Hepatocyte (in vitro differentiated cells): ENCODE measurements at regions not wholly inside any gene's neighbourhood (a gene's known extent, or its start where the extent isn't known, plus 50 kb on each side); places are given as distances from the start of the nearest gene placed in this dataset.

Experiments
- DNase-seq: peaks from one replicate; pipeline ENCODE4 v3.0.0-alpha.2; 2016; ENCODE audit warnings: low spot score
- H2AFZ ChIP-seq: fragments of 200-600 bp; sonication (generic); 2 replicates; pipeline ENCODE4 v1.6.0; 2016; ENCODE audit warnings: antibody characterized with exemption, mild to moderate bottlenecking
- H3K27ac ChIP-seq: fragments of 200-600 bp; sonication (generic); 2 replicates; pipeline ENCODE4 v1.5.1; 2016; ENCODE audit warnings: mild to moderate bottlenecking
- H3K27me3 ChIP-seq: fragments of 200-600 bp; sonication (generic); 2 replicates; pipeline ENCODE4 v1.6.1; 2016
- H3K36me3 ChIP-seq: fragments of 200-600 bp; sonication (generic); replicated peaks from 2 replicates; pipeline ENCODE4 v1.5.1; 2016; ENCODE audit warnings: low read depth; ENCODE audit not compliant: insufficient read depth
- H3K4me1 ChIP-seq: fragments of 200-600 bp; sonication (generic); 2 replicates; pipeline ENCODE4 v1.5.1; 2016; ENCODE audit warnings: mild to moderate bottlenecking, moderate library complexity; ENCODE audit not compliant: insufficient read depth
- H3K4me2 ChIP-seq: fragments of 200-600 bp; sonication (generic); 2 replicates; pipeline ENCODE4 v1.6.0; 2016
- H3K4me3 ChIP-seq: fragments of 200-600 bp; sonication (generic); 2 replicates; pipeline ENCODE4 v1.5.1; 2016; ENCODE audit warnings: mild to moderate bottlenecking
- H3K79me2 ChIP-seq: fragments of 200-600 bp; sonication (generic); 2 replicates; pipeline ENCODE4 v1.6.0; 2017; ENCODE audit warnings: mild to moderate bottlenecking
- H3K9me2 ChIP-seq: fragments of 200-600 bp; sonication (generic); replicated peaks from 2 replicates; pipeline ENCODE4 v1.6.0; 2017; ENCODE audit warnings: mild to moderate bottlenecking; ENCODE audit not compliant: insufficient read depth
- H3K9me3 ChIP-seq: fragments of 200-600 bp; sonication (generic); 2 replicates; pipeline ENCODE4 v1.5.1; 2016; ENCODE audit warnings: low read depth, mild to moderate bottlenecking
- H4K20me1 ChIP-seq: fragments of 200-600 bp; sonication (generic); 2 replicates; pipeline ENCODE4 v1.6.0; 2016; ENCODE audit warnings: mild to moderate bottlenecking; ENCODE audit not compliant: insufficient read depth, poor library complexity, severe bottlenecking
- EZH2 ChIP-seq: fragments of 200-600 bp; sonication (generic); IDR thresholded peaks from 2 replicates; pipeline ENCODE4 v1.6.1; 2016; ENCODE audit warnings: antibody characterized with exemption, mild to moderate bottlenecking, borderline replicate concordance
- EZH2phosphoT487 ChIP-seq: fragments of 200-600 bp; sonication (generic); IDR thresholded peaks from one replicate; pipeline ENCODE4 v1.6.1; 2018; ENCODE audit warnings: antibody characterized with exemption, mild to moderate bottlenecking, low read depth, moderate library complexity; ENCODE audit not compliant: unreplicated experiment, severe bottlenecking
- WGBS: methylation state at CpG from one replicate; pipeline ENCODE4 v1.1.6; 2016; ENCODE audit warnings: low lambda C conversion rate; ENCODE audit errors: missing lambda C conversion rate; 5-methylcytosine and 5-hydroxymethylcytosine counted together
- TF ChIP-seq, protein P1 (sequence below): fragments of 200-600 bp; sonication (generic); IDR thresholded peaks from 2 replicates; pipeline ENCODE4 v1.5.1; 2016; ENCODE audit warnings: antibody characterized with exemption, mild to moderate bottlenecking; ENCODE audit not compliant: poor library complexity

DNA sequence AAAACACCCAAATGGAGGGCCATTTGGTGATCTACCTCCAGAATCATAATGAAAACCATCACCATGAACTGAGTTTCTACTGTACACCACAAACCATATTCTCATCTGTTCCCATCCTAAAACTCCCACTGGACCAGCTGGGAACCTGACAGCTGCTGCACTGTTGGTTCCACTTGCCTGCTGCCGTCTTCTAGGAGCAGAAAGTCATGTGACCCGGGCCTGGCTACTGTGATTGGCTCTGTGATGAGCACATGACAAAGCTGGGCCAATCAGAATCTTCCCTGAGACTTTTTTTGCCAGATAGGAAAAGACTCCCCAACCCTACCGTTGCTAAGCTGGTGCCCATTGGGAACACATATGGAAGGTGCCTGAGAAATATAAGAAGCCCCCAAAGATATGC is 264.2 kb downstream of the MRTFB start:
- Histone ChIP-seq H3K79me2 (no peaks in the 10 kb centered on the region), H3K27ac (no peak overlapping the region), H3K9me3 (no peaks in the 10 kb centered on the region), H4K20me1 (no peaks in the 10 kb centered on the region), H3K4me2 (no peak overlapping the region), H3K4me3 (no peak overlapping the region), H3K9me2 (no peaks in the 10 kb centered on the region), H3K36me3 (no peaks in the 10 kb centered on the region), H3K4me1 (no peaks in the 10 kb centered on the region), H3K27me3 (no peaks in the 10 kb centered on the region), H2AFZ (no peak overlapping the region)
- TF ChIP-seq EZH2phosphoT487, result no peak
- TF ChIP-seq EZH2, result no peak
- TF ChIP-seq, protein P1, sequence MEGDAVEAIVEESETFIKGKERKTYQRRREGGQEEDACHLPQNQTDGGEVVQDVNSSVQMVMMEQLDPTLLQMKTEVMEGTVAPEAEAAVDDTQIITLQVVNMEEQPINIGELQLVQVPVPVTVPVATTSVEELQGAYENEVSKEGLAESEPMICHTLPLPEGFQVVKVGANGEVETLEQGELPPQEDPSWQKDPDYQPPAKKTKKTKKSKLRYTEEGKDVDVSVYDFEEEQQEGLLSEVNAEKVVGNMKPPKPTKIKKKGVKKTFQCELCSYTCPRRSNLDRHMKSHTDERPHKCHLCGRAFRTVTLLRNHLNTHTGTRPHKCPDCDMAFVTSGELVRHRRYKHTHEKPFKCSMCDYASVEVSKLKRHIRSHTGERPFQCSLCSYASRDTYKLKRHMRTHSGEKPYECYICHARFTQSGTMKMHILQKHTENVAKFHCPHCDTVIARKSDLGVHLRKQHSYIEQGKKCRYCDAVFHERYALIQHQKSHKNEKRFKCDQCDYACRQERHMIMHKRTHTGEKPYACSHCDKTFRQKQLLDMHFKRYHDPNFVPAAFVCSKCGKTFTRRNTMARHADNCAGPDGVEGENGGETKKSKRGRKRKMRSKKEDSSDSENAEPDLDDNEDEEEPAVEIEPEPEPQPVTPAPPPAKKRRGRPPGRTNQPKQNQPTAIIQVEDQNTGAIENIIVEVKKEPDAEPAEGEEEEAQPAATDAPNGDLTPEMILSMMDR, result no peak
- DNase-seq, result no peak
- WGBS, result 92% methylated on average over 3 of the region's 3 CpGs

DNA sequence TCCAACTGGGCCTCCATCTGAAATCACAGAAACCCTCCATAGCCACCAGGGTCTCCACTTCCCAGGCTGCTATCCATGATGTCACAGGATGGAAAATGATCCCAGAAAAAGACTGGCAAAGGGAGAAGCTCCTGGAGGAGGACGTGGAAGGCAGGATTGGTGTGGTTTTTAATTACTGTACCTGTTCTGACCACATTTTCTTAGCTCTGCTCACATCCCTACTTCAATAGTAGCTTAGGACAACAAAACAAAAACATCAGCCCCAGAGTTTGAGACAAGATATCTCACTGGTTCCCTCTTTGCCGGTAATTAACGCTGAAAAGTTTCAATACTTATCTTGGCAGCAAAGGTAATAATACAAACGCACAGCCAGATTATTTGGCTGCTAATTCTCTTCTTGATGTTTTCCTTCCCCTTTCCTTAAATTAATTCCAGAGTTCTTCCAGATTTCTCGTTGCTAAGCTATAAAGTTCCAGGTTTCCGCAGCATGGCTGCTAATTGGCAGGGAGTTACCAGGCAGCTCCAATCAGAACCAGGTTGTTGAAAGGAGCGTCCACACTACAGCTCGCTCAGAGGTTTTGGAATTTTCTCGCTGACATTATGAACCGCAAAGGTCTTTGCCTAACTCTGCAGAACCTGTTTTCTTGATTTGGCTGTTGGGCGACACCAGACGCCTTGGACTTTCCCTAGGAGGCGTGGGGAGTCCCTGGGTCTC is 263.4 kb downstream of the MRTFB start:
- no peaks in the 10 kb centered on the region for H3K36me3 ChIP-seq
- H3K79me2 ChIP-seq, result no peaks in the 10 kb centered on the region
- no peak overlapping the region for H3K4me3 ChIP-seq
- H3K27me3 ChIP-seq, result no peaks in the 10 kb centered on the region
- no peaks in the 10 kb centered on the region for H3K9me3 ChIP-seq
- no peak overlapping the region for H3K4me2 ChIP-seq
- H3K27ac ChIP-seq, result no peak overlapping the region
- no peaks in the 10 kb centered on the region for H4K20me1 ChIP-seq
- H3K4me1 ChIP-seq, result no peaks in the 10 kb centered on the region
- WGBS, result 68% methylated on average over 13 of the region's 13 CpGs
- H3K9me2 ChIP-seq, result no peaks in the 10 kb centered on the region
- TF ChIP-seq EZH2phosphoT487 (no peak), EZH2 (no peak)
- TF ChIP-seq, protein P1, result no peak
- no peak overlapping the region for H2AFZ ChIP-seq
- DNase-seq, result no peak

DNA sequence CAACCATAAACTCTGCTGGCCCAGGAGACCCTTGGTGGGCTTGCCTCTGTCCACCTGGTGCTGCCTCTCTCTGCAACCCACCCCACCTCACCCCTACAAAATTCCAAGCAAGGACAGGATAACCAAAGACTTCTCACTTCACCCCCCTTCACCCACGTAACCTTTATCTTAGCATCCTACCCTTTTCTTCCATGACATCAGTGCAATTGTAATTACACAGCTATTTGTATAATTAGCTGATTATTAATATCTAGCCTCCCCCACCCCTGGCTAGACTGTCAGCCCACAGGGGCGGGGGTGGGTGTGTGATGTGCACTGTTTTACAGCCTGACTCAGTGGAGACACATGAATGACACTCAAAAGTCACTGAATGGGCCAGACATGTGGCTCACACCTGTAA is 262.2 kb downstream of the MRTFB start:
- H4K20me1 ChIP-seq, result no peaks in the 10 kb centered on the region
- 100% methylated on average over 2 of the region's 2 CpGs for WGBS
- H3K9me2 ChIP-seq, result no peaks in the 10 kb centered on the region
- H2AFZ ChIP-seq, result no peak overlapping the region
- H3K36me3 ChIP-seq, result no peaks in the 10 kb centered on the region
- no peak overlapping the region for H3K4me3 ChIP-seq
- H3K4me1 ChIP-seq, result no peaks in the 10 kb centered on the region
- H3K9me3 ChIP-seq, result no peaks in the 10 kb centered on the region
- H3K4me2 ChIP-seq, result no peak overlapping the region
- H3K27ac ChIP-seq, result no peak overlapping the region
- TF ChIP-seq EZH2phosphoT487, result no peak
- TF ChIP-seq, protein P1, result no peak
- no peak for TF ChIP-seq EZH2
- H3K27me3 ChIP-seq, result no peaks in the 10 kb centered on the region
- no peak for DNase-seq
- no peaks in the 10 kb centered on the region for H3K79me2 ChIP-seq
